Fibroblast of lung (primary cell): ENCODE measurements at regions not wholly inside any gene's neighbourhood (a gene's known extent, or its start where the extent isn't known, plus 50 kb on each side); places are given as distances from the start of the nearest gene placed in this dataset.

Experiments used
- DNase-seq, 2 donors: peaks; one replicate each; pipeline versions ENCODE4 v3.0.0 to v3.0.0-alpha.2; 2010; ENCODE audit warnings: low read depth in 2 of 2
- H2AFZ ChIP-seq: 2 replicates; pipeline ENCODE4 v1.5.1; 2012; ENCODE audit warnings: low read length, control low read depth, inconsistent platforms
- H3K27ac ChIP-seq: 2 replicates; pipeline ENCODE4 v1.5.1; 2011; ENCODE audit warnings: low read length, control low read depth; ENCODE audit not compliant: insufficient read depth
- H3K27me3 ChIP-seq: 2 replicates; pipeline ENCODE4 v1.5.1; 2011; ENCODE audit warnings: mild to moderate bottlenecking, low read length; ENCODE audit not compliant: control insufficient read depth, insufficient read depth
- H3K36me3 ChIP-seq: 2 replicates; pipeline ENCODE4 v1.5.1; 2011; ENCODE audit warnings: low read length; ENCODE audit not compliant: control insufficient read depth, insufficient read depth
- H3K4me1 ChIP-seq: 2 replicates; pipeline ENCODE4 v1.5.1; 2011; ENCODE audit warnings: low read length; ENCODE audit not compliant: control insufficient read depth, insufficient read depth; ENCODE audit errors: extremely low read depth
- H3K4me2 ChIP-seq: 2 replicates; pipeline ENCODE4 v1.5.1; 2011; ENCODE audit warnings: low read length, control low read depth; ENCODE audit not compliant: insufficient read depth; ENCODE audit errors: extremely low read depth
- H3K4me3 ChIP-seq, 4 experiments: fragments of 200-600 bp in 1 of 4; sonication (generic) in 1 of 4; replicated peaks in 1 of 4; 2 replicates each; pipeline ENCODE4 v1.5.1; 2011 to 2016; ENCODE audit warnings: low read length in 4 of 4, low read depth in 3 of 4, mild to moderate bottlenecking in 3 of 4, control low read depth in 2 of 4, inconsistent platforms in 1 of 4, mixed read lengths in 1 of 4; ENCODE audit not compliant: insufficient read depth in 1 of 4; ENCODE audit errors: control extremely low read depth in 1 of 4
- H3K79me2 ChIP-seq: 2 replicates; pipeline ENCODE4 v1.5.1; 2012; ENCODE audit warnings: mild to moderate bottlenecking, low read length, inconsistent platforms; ENCODE audit not compliant: control insufficient read depth, insufficient read depth
- H3K9ac ChIP-seq: 2 replicates; pipeline ENCODE4 v1.5.1; 2011; ENCODE audit warnings: mild to moderate bottlenecking, low read length, control low read depth; ENCODE audit not compliant: insufficient read depth
- H3K9me3 ChIP-seq: 2 replicates; pipeline ENCODE4 v1.5.1; 2012; ENCODE audit warnings: low read depth, low read length; ENCODE audit not compliant: control insufficient read depth, insufficient read depth
- H4K20me1 ChIP-seq: 2 replicates; pipeline ENCODE4 v1.5.1; 2011; ENCODE audit warnings: low read length; ENCODE audit not compliant: control insufficient read depth, insufficient read depth; ENCODE audit errors: extremely low read depth
- CTCF ChIP-seq, 2 donors: IDR thresholded peaks in 1 of 2; conservative IDR thresholded peaks in 1 of 2; 1 replicate in 1 of 2; 2 replicates in 1 of 2; pipeline ENCODE4 v1.5.1; 2011 to 2012; ENCODE audit warnings: low read length in 2 of 2, control low read depth in 1 of 2, inconsistent platforms in 1 of 2, low read depth in 1 of 2, mild to moderate bottlenecking in 1 of 2
- EZH2 ChIP-seq: IDR thresholded peaks from 2 replicates; pipeline ENCODE4 v1.5.1; 2012; ENCODE audit warnings: low read length, control low read depth, mild to moderate bottlenecking; ENCODE audit errors: missing control alignments

GRCh38 chr5:85717203-85717563, 900.6 kb upstream of the COX7C start:
- H3K9me3 ChIP-seq: no peaks in the 10 kb centered on the region
- H2AFZ ChIP-seq: no peak overlapping the region
- H3K4me3 ChIP-seq: no peak overlapping the region
- H3K36me3 ChIP-seq: no peaks in the 10 kb centered on the region
- DNase-seq: no peak
- TF ChIP-seq EZH2: no peak
- no peak for TF ChIP-seq CTCF (conservative IDR thresholded peaks at IDR 0.05 in 1 of 2, IDR thresholded peaks at IDR 0.05 in 1 of 2; ENCODE audit: low read depth in 1 of 2, low read length in 2 of 2)
- H3K4me1 ChIP-seq: no peaks in the 10 kb centered on the region
- H3K9ac ChIP-seq: no peak overlapping the region
- H3K27me3 ChIP-seq: no peaks in the 10 kb centered on the region
- no peaks in the 10 kb centered on the region for H4K20me1 ChIP-seq
- no peak overlapping the region for H3K27ac ChIP-seq
- H3K79me2 ChIP-seq: no peaks in the 10 kb centered on the region
- H3K4me2 ChIP-seq: no peak overlapping the region

GRCh38 chr5:85732185-85732584, 885.6 kb upstream of the COX7C start:
- no peaks in the 10 kb centered on the region for H4K20me1 ChIP-seq
- H3K27me3 ChIP-seq: no peaks in the 10 kb centered on the region
- no peaks in the 10 kb centered on the region for H3K4me1 ChIP-seq
- no peaks in the 10 kb centered on the region for H3K79me2 ChIP-seq
- no peaks in the 10 kb centered on the region for H3K36me3 ChIP-seq
- H3K4me3 ChIP-seq: no peak overlapping the region
- H3K9ac ChIP-seq: no peak overlapping the region
- no peak overlapping the region for H3K4me2 ChIP-seq
- no peak for TF ChIP-seq CTCF (conservative IDR thresholded peaks at IDR 0.05 in 1 of 2, IDR thresholded peaks at IDR 0.05 in 1 of 2; ENCODE audit: low read depth in 1 of 2, low read length in 2 of 2)
- TF ChIP-seq EZH2: no peak
- H3K27ac ChIP-seq: no peak overlapping the region
- DNase-seq: no peak
- H3K9me3 ChIP-seq: no peaks in the 10 kb centered on the region
- H2AFZ ChIP-seq: no peak overlapping the region

GRCh38 chr5:85741972-85742371, 875.8 kb upstream of the COX7C start:
- Histone ChIP-seq H3K79me2 (no peaks in the 10 kb centered on the region), H3K9me3 (no peaks in the 10 kb centered on the region), H4K20me1 (no peaks in the 10 kb centered on the region), H3K4me1 (no peaks in the 10 kb centered on the region), H2AFZ (no peak overlapping the region), H3K27me3 (no peaks in the 10 kb centered on the region), H3K27ac (no peak overlapping the region), H3K4me3 (no peak overlapping the region), H3K36me3 (no peaks in the 10 kb centered on the region), H3K4me2 (no peak overlapping the region), H3K9ac (no peak overlapping the region)
- TF ChIP-seq EZH2: no peak
- no peak for TF ChIP-seq CTCF (conservative IDR thresholded peaks at IDR 0.05 in 1 of 2, IDR thresholded peaks at IDR 0.05 in 1 of 2; ENCODE audit: low read depth in 1 of 2, low read length in 2 of 2)
- DNase-seq: no peak
